Stimulated activated effector memory CD8-positive, alpha-beta T cell treated with anti-CD3 and anti-CD28 coated beads, Interleukin-12 subunit alpha, Interleukin-12 subunit beta, amount 100 ng/mL, for 72 hours (primary cell): ENCODE measurements at regions not wholly inside any gene's neighbourhood (a gene's known extent, or its start where the extent isn't known, plus 50 kb on each side); places are given as distances from the start of the nearest gene placed in this dataset.
A peak's percentile ranks its signal among the peaks of the same experiment; 100 is the strongest.

ENCODE experiments used
- ATAC-seq: fragments of 150-1000 bp; cut with Tn5 transposase; 2 replicates; pipeline ENCODE4 v1.10.0; 2021
- DNase-seq, 2 donors: peaks; one replicate each; pipeline ENCODE4 v3.0.0; 2021 to 2022; ENCODE audit warnings: low spot score in 2 of 2
- H3K27ac Mint-ChIP-seq: one replicate; pipeline ENCODE4 v1.8.0; 2022; ENCODE audit warnings: mild to moderate bottlenecking, mixed read lengths
- H3K36me3 Mint-ChIP-seq: one replicate; pipeline ENCODE4 v1.8.0; 2022; ENCODE audit warnings: mild to moderate bottlenecking, mixed read lengths
- H3K4me1 Mint-ChIP-seq: one replicate; pipeline ENCODE4 v1.8.0; 2022; ENCODE audit warnings: mixed read lengths
- H3K4me3 Mint-ChIP-seq: one replicate; pipeline ENCODE4 v1.8.0; 2022; ENCODE audit warnings: mild to moderate bottlenecking, mixed read lengths
- H3K9me3 Mint-ChIP-seq: one replicate; pipeline ENCODE4 v1.8.0; 2022; ENCODE audit warnings: mixed read lengths

DNA sequence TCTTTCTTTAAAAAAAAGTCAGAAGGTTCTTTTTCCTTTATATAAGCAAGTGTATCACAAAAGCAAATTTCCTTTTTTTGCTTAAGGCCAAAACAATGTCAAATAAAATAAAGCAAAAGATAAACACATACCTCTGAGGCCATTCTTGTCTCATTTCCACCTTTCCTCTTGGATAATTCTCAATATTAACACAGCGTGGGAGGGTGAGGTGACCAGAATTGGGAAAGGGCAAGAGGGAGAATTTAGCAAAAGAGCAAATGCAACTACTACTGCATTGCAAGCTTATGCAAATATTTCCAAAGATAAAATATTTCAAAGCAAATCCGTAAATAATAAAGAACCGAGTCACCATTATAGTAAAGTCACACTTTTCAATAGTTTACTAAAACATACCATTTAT is 153.4 kb upstream of the PSMD7 start:
- Mint-ChIP-seq H3K4me1 (no peaks in the 10 kb centered on the region), H3K4me3 (no peak overlapping the region), H3K9me3 (peaks cover 2% of the 10 kb centered on the region), H3K36me3 (no peaks in the 10 kb centered on the region), H3K27ac (no peak overlapping the region)
- no peak for DNase-seq
- ATAC-seq = no peak

DNA sequence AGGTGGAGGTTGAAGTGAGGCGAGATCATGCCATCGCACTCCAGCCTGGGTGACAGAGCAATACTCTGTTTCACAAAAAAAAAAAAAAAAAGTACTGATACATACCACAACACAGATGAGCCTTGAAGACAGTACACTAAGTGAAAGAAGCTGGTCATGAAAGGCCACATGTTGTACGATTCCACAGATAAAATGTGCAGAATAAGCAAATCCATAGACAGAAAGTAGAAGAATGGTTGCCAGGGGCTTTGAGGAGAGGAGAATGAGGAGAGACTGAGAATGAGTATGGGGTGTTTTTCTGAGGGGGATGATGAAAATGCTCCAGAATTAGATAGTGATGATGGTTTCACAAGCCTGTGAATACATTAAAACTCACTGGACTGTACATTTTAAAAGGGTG is 155.6 kb upstream of the PSMD7 start:
- no peak for ATAC-seq
- Mint-ChIP-seq H3K9me3 (peaks cover 2% of the 10 kb centered on the region), H3K36me3 (no peaks in the 10 kb centered on the region)

DNA sequence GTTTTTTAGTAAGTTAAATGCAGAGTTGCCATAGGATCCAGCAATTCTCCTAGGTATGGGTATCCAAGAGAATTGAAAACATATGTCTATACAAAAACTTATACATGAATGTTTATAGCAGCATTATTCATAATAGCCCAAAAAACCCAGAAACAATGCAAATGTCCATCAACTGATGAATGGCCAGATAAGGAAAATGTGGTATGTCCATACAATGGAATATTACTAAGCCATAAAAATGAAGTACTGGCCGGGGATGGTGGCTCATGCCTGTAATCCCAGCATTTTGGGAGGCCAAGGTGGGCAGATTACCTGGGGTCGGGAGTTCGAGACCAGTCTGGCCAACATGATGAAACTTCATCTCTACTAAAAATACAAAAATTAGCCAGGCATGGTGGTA is 156.1 kb upstream of the PSMD7 start:
- H3K27ac Mint-ChIP-seq = no peak overlapping the region
- no peak overlapping the region for H3K4me3 Mint-ChIP-seq
- no peaks in the 10 kb centered on the region for H3K4me1 Mint-ChIP-seq
- DNase-seq (no peak), ATAC-seq (no peak)
- H3K36me3 Mint-ChIP-seq = no peaks in the 10 kb centered on the region
- H3K9me3 Mint-ChIP-seq = peaks cover 2% of the 10 kb centered on the region

More for the DNA sequence above, 155.6 kb upstream of the PSMD7 start:
- H3K27ac Mint-ChIP-seq = no peak overlapping the region
- no peaks in the 10 kb centered on the region for H3K4me1 Mint-ChIP-seq
- DNase-seq = no peak
- no peak overlapping the region for H3K4me3 Mint-ChIP-seq

DNA sequence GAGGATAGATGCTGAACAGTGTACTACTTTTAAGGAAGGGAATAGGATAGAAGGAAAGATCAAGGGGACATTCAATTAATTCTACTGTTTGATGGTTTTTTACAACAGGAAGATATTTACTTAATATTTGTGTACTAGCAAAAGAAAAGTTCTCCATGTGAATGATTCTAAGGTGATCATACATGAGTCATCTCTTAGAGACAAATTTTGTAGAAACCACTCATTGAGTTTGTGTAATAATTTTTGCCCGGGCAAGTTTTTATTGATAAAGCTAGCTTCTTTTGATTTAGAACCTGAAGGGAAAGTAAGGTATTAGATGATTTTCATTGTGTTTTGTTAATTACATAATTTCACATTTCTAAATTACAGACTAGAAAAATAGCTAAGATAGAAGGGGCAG is 172.8 kb upstream of the PSMD7 start:
- Mint-ChIP-seq H3K4me3 (no peak overlapping the region), H3K36me3 (no peaks in the 10 kb centered on the region), H3K4me1 (no peaks in the 10 kb centered on the region), H3K9me3 (peaks cover 10% of the 10 kb centered on the region), H3K27ac (no peak overlapping the region)
- DNase-seq (no peak), ATAC-seq (no peak)

DNA sequence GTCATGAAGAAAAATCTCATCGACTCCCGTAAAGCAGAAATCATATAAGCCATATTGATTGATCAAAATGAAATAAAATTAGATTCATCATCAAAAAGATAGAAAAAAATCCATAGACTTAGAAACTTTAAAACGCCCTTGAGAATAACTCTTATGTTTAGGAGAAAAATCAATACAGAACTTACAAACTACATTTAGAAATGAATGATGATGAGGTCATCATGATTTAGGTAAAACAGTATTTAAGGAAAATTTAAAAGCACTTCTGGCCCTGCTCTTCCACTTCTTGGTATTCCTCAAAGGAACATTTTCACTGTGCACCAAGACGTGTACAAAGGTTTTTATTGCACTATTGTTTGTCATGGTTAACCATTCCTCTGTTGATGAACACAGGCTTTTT is 173.4 kb upstream of the PSMD7 start:
- H3K4me1 Mint-ChIP-seq = no peaks in the 10 kb centered on the region
- DNase-seq (no peak), ATAC-seq (no peak)
- H3K27ac Mint-ChIP-seq = no peak overlapping the region
- H3K36me3 Mint-ChIP-seq = no peaks in the 10 kb centered on the region
- peaks cover 10% of the 10 kb centered on the region for H3K9me3 Mint-ChIP-seq
- H3K4me3 Mint-ChIP-seq = no peak overlapping the region

DNA sequence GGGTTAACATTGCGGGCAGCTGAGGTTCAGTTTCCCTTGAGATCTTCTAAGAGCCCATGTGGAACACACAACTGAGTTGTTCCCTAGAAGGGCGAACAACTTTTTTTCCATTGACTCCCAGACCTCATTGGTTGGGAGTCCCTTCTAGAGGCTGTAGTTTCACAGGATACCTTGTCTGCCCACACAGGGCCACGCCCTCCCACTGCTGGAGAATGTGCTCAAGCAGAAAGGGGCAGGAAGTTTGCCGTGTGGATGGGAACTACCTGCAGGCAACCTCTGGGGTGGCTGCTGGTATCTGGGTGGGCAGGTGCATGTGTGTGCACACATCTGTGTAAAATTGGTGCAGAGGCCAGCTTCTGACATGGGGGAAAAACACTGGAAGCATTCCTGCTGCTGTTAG is 178.8 kb upstream of the PSMD7 start:
- H3K4me1 Mint-ChIP-seq = no peaks in the 10 kb centered on the region
- no peak for DNase-seq
- no peak overlapping the region for H3K4me3 Mint-ChIP-seq

DNA sequence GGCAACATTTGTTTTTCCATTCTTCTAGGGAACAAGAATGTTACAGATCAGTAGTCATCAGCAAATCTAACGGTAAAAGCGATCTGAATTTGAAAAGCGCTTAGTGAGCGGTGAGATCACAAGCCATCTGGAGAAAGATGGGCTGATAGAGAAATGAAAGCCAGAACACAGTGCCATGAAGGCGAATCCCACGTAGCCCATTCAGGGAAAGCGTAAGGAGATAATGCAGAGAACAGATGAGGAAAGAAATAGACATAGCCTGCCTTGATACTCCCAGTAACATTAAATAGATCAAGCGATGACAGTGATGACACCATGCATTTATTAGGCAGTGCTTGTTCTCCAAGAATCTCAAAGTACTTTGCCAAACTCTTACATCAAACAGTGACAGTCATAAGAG is 183.1 kb upstream of the PSMD7 start:
- Mint-ChIP-seq H3K4me1 (no peaks in the 10 kb centered on the region), H3K4me3 (no peak overlapping the region), H3K9me3 (no peaks in the 10 kb centered on the region), H3K27ac (no peak overlapping the region), H3K36me3 (no peaks in the 10 kb centered on the region)
- ATAC-seq = no peak
- DNase-seq = no peak

More for the DNA sequence above, 178.8 kb upstream of the PSMD7 start:
- Mint-ChIP-seq H3K27ac (no peak overlapping the region), H3K36me3 (no peaks in the 10 kb centered on the region), H3K9me3 (no peaks in the 10 kb centered on the region)
- ATAC-seq = no peak

DNA sequence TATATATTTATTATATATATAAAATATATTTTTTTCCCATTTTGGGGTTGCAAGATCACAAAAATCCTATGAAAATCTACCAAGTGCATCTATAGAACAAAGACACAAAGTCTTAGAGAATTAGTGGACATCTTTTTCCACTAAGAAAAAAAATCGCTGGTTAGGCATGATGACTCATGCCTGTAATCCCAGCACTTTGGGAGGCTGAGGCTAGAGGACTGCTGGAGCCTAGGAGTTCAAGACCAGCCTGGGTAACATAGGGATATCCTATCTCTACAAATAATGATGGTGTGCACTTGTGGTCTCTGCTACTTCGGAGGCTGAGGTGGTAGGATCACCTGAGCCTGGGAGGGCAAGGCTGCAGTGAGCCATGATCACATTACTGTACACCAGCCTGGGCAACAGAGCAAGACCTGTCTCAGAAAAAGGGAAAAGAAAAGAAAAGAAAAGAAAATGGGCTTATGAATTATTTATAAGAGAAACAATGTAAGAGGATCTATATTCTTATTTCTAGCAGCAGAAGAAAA is 185.1 kb upstream of the PSMD7 start:
- no peak for DNase-seq
- H3K27ac Mint-ChIP-seq = no peak overlapping the region
- H3K9me3 Mint-ChIP-seq = no peaks in the 10 kb centered on the region
- no peak overlapping the region for H3K4me3 Mint-ChIP-seq
- H3K36me3 Mint-ChIP-seq = no peaks in the 10 kb centered on the region
- H3K4me1 Mint-ChIP-seq = peaks cover 10% of the 10 kb centered on the region
- ATAC-seq = no peak

DNA sequence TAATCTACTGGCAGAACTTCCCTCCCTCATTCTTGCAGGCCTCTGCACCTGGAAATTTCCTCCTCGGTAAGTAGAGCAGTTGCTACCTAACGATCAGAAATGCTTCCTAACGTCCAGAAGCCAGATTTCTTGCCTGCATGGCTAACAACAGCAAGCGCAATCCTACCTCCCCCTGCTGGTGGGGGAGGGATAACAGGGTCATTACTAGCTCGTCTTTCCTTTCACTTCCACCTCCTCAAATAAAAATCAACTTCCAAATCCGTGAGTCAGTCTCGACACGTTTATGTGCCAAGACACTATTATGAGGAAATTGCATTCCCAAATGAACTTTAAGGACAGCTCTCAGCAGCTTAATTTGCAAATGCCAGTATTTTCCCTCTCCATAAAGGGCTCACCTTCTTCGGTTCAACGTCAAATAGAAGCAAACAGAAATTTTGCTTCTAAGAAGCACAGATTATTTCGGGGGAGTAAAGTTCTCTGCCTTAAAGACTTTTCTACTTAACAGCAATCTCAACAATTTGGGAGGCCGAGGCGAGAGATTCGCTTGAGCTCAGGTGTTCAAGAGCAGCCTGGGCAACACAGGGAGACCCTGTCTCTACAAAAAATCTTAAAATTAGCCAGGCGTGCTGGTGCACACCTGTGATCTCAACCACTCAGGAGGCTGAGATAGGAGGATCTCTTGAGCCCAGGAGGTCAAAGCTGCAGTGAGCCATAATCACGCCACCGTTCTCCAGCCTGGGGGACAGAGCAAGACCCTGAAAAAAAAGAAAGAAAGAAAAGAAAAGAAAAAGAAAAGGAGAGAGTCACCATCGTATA is 188.6 kb upstream of the PSMD7 start:
- ATAC-seq = peak; percentile 44

DNA sequence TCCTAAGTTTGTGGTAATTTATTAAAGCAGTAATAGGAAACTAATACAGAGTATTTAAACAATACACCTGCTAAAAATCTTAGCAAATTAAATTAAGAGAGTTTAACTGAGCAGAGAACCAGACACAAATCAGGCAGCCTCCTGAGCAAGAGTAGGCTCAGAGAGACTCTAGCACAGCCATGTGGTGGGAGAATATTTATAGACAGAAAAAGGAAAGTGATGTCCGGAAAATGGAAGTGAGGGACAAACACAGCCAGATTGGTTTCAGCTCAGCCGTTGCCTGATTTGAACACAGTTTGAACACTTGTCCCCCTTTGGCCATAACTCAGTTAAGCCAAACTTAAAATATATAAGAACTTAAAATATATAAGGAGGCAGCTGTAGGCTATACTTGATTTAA is 192.6 kb upstream of the PSMD7 start:
- Mint-ChIP-seq H3K4me1 (peaks cover 10% of the 10 kb centered on the region), H3K27ac (no peak overlapping the region), H3K4me3 (no peak overlapping the region), H3K36me3 (no peaks in the 10 kb centered on the region), H3K9me3 (no peaks in the 10 kb centered on the region)
- DNase-seq (no peak), ATAC-seq (no peak)

More for the DNA sequence above, 188.6 kb upstream of the PSMD7 start:
- no peak overlapping the region for H3K27ac Mint-ChIP-seq
- H3K9me3 Mint-ChIP-seq = no peaks in the 10 kb centered on the region
- peak overlapping the region; percentile 26 for H3K4me3 Mint-ChIP-seq
- H3K4me1 Mint-ChIP-seq = peaks cover 10% of the 10 kb centered on the region
- H3K36me3 Mint-ChIP-seq = no peaks in the 10 kb centered on the region
- DNase-seq = peak in 1 of 2 donors; percentile 58

DNA sequence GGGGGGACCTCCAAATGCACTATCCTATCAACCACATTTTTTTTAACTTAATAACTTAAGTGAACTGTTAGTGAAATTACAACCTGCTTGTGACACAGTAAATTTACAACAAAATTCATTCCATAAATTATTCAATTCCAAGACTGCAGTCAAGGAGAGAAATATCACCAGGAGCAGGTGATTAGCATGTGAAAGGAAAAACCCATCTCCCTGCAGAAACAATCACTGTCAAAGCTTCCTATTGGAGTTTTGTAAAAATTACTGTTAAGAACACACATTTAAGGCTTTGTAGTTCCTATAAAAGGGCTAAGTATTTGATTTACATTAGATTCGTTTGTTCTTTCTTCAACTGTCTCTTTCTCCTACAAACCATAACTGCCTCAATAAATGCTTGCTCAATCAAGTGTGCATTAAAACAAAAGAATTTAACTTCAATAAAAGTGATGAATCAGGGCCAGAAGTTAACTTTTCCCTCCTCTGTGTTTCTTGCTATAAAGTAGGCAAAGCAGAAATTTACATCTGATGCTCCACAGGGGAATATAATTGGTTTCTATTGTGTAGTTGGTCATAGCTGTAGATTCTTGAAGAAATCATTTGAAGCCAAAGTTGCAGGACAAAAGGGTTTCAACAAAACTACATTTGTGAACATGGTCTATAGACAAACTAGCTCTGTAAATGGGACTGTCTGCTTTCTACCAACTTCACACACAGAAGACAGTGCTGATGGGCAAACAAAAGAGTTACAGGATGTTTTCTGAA is 195.1 kb upstream of the PSMD7 start:
- no peaks in the 10 kb centered on the region for H3K36me3 Mint-ChIP-seq
- no peaks in the 10 kb centered on the region for H3K4me1 Mint-ChIP-seq
- ATAC-seq (no peak), DNase-seq (no peak)
- no peaks in the 10 kb centered on the region for H3K9me3 Mint-ChIP-seq
- H3K4me3 Mint-ChIP-seq = no peak overlapping the region
- H3K27ac Mint-ChIP-seq = no peak overlapping the region

DNA sequence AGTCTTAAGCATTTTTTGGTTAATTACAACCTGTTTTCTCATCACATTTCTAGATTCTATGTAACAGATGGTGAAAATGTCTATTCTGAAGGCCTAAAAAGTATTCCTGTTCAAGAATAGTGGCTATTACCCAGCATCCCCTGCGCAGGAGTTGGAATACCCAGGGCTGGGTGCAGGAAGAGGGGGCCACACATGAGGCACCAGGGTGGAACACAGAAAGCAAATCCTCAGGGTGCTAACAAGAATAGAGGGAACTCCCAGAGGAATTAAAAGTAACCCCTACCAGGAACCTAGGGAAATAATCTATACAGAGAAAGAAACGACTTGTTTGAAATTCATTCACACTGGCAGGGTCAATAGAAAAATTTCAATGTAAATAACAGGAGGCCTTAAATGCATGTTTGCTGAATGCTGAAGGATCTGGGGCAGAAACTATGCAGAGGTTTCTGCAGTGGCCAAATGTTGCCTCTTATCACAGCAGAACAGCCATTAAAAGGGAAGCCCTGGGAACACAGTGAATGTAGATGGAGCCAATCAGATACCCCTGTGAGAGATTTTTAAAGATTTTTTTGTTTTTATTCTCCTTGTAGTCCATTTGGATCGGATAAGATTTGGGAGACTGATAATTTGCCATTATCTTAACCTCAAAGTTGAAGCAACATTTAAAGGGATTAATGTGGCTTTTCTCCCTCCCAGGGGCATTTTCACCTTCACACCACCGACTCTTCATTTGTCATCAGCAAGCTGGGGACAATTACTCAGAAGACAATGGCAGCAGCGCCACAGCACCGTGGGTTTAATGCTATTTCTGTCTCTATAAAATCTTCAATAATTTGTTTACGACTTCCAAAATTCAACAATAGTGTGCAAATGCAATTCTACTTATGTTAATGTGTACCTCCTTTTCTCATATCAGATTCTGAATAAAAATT is 196.0 kb upstream of the PSMD7 start:
- DNase-seq (no peak), ATAC-seq (no peak)
- Mint-ChIP-seq H3K9me3 (no peaks in the 10 kb centered on the region), H3K36me3 (no peaks in the 10 kb centered on the region), H3K4me3 (no peak overlapping the region), H3K27ac (no peak overlapping the region), H3K4me1 (no peaks in the 10 kb centered on the region)

DNA sequence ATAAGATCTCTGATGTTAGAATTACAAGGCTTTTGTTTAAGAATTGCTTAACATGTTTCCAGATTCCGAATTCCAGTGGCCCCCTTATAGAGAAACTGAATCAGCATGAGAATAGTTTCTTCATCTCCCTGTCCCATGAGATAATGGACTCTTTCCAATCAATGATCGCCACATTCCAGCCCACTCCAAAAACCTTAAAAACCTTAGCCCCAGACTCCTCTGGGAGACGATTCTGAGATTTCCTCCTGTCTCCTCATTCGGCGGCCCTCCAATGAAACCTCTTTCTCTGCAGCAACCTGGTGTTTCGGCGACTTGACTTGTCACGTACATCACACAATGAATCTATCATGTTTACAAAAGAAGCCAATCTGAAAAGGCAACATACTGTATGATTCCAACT is 197.1 kb upstream of the PSMD7 start:
- Mint-ChIP-seq H3K4me3 (no peak overlapping the region), H3K9me3 (no peaks in the 10 kb centered on the region), H3K27ac (no peak overlapping the region)

DNA sequence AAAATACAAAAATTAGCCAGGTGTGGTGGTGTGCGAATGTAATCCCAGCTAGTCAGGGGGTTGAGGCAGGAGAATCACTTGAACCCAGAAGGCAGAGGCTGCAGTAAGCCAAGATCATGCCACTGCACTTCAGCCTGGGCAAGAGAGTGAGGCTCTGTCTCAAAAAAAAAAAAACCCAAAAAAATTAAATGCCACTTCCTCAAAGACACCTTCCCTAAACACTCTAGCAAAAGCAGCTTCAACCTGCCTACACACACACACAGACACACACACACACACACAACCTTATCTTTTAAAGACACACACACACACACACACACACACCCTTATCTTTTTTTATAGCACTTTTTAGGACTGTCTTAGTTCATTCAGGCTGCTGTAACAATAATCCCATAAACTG is 201.7 kb upstream of the PSMD7 start:
- Mint-ChIP-seq H3K9me3 (no peaks in the 10 kb centered on the region), H3K27ac (no peak overlapping the region)

More for the DNA sequence above, 197.1 kb upstream of the PSMD7 start:
- no peaks in the 10 kb centered on the region for H3K4me1 Mint-ChIP-seq
- DNase-seq (no peak), ATAC-seq (no peak)
- no peaks in the 10 kb centered on the region for H3K36me3 Mint-ChIP-seq

DNA sequence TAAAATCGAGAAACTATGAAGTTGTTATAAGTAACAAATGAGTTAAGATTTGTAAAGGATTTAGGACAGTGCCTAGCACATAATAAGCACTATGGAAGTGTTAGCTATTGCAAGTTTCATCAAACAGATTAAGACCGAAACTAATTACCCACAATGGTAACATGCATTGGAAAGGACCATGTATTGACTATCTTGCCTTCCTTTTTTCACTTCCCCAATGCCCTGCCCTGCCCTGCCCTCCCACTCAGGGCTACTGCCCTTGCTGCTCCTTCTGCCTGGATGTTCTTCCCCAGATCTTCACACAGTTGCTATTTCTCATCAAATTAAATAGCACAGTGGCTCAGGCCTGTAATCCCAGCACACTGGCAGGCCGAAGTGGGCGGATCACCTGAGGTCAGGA is 202.1 kb upstream of the PSMD7 start:
- H3K36me3 Mint-ChIP-seq = no peaks in the 10 kb centered on the region

More for the DNA sequence above, 201.7 kb upstream of the PSMD7 start:
- no peak for ATAC-seq
- Mint-ChIP-seq H3K4me1 (no peaks in the 10 kb centered on the region), H3K36me3 (no peaks in the 10 kb centered on the region), H3K4me3 (no peak overlapping the region)
- DNase-seq = no peak

More for the DNA sequence above, 202.1 kb upstream of the PSMD7 start:
- no peak for DNase-seq
- Mint-ChIP-seq H3K4me1 (no peaks in the 10 kb centered on the region), H3K4me3 (no peak overlapping the region), H3K9me3 (no peaks in the 10 kb centered on the region), H3K27ac (no peak overlapping the region)
- no peak for ATAC-seq
